ENCODE measurements at regions not wholly inside any gene's neighbourhood (a gene's known extent, or its start where the extent isn't known, plus 50 kb on each side); places are given as distances from the start of the nearest gene placed in this dataset.
A peak's percentile ranks its signal among the peaks of the same experiment; 100 is the strongest.
"Not testable (repeated sequence)": the region's sequence is repeated elsewhere in the genome, so short reads cannot be mapped to it uniquely, and the experiment has no call there.

DNA sequence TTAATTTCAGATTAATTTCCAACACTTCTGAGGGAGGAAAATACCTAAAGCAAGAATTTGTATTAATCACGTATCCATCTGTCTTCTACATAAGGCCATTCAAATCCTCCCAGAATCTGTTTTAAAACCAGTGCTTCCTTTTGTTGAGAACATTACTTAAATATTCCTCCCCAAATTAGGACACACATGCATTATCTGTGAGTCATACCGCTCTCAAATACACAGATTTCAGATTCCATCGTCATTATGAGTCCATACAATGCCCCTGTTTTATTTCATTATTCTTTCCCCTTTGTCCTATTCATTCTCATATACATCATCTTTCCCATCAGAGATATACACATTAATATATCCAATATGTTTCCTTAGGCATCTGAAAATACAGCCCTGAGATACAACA, 57.3 kb upstream of the PRSS12 start:
- DNase-seq: no peak

DNA sequence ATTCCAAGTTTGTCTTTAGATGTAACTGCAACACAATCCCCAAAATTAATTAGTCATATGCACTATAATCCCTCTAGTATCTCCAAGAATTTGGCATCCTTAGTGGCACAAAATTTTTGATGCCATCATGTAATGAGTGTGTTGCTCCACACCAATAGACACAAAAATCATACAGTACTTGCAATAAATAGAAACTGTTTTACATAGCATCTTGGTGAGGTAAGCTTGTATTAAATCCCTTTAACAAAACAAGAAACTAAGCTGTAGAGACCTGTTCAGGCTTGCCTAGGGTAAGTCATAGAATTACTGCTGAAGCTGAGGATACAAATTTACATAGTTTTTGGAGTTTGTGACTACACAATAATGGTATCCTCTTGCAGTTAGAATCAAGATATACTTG, 64.5 kb upstream of the PRSS12 start:
- no peak for DNase-seq

DNA sequence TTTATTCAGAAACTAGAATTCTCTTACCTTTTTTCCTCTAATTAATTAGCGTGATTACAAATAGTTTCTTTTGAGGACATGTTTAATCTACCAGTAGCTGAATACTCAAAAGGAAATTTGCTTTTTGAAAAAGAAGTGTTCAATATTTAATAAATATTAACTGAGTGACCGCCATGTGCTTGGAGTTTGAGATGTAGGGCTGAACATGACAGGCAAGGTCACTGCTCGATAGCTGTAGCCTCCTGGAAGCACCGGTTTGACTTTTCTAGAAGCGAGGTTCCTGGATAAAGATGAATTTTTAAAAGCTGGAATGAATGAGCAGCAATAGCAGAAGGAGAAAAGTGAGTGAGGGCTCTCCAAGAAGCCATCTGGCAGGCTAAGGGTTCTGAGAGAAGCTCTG, 65.0 kb upstream of the PRSS12 start:
- not testable (repeated sequence) for DNase-seq

DNA sequence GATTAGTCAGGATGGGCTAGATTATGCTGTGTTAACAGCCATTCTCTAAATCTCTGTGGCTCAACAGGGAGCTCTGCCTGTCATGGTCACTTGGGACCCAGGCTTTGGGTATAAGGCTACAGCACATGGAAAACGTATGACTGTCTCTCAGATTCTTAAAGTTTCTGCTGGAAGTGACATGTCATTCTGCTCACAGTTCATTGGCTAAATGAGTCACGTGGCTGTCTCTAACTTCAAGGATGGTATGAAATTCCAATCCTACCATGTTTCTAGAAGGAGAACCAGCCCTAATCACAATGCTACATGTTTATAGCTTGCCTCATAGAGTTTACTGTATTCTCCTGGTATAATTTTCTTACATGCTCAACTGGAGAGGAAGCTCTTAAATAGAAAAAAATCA, 65.6 kb upstream of the PRSS12 start:
- DNase-seq: not testable (repeated sequence)

DNA sequence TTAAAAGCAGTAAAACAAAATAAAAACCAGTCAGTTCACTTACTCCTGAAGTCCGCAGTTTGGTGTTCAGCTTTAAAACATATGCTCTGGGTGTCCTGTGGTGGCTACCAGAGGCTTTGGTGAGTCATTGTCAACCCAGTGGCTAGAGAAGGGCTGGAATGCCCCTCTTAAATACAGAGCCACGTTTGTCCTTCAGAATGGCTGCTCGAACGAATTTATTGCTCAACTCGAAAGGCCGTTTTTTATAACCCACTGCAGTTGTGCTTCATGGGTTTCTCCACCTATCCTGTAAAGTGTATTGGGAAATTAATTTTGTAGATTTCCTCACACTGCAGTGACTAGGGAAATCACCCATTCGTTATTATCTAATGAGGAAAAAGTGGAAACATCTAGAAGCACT, 66.8 kb upstream of the PRSS12 start:
- not testable (repeated sequence) for DNase-seq

DNA sequence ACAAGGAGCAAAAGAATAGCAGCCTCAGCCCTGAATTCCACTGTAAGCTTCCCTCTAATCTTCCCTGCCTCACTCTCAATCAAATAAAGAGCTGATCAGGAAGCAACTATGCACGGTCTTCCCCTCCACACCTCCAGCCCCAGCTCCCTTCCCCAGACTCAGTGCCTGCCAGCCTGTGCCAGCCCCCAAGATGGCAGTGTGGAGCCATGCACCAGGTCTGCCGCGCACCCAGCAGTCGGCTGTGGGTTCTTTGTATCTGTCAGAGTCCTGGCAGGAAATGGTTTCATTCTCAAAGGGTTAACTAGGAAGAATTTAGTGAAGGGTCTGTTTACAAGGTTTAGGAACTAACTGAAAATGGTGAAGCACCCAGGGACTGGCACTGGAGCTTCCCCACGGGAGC, 71.3 kb upstream of the PRSS12 start:
- not testable (repeated sequence) for DNase-seq

DNA sequence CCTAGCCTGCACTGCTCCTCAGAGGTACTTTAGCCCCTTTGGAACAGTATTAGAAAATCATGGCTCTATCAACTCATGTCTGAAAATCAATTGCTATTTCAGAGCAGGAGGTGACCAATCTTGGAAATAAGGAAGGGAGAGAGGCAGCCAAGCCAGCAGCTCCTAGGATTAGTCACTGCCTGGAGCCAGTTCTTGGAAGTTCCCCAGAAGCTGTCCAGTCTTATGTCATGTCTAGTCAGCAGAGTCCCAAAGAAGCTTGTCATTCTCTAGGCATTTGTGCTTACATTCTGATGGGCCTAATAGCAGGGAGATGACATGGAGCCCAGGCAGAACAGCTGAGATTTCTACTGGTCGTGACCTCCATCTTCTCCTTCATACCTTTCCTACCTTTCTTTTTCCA, 76.1 kb upstream of the PRSS12 start:
- DNase-seq: not testable (repeated sequence)

DNA sequence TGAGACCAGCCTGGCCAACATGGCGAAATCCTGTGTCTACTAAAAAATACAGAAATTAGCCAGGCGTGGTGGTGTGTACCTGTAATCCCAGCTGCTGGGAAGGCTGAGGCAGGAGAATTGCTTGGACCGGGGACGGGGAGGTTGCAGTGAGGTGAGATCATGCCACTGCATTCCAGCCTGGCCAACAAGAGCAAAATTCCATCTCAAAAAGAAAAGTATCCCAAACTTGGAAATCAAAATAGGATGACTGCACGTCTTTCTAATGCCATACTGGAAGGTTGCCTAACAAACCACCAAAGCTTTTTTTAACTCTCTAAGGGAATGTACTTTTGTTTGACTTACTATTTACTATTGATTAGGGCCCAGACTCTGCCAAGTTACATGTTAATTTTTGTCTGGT, 79.6 kb upstream of the PRSS12 start:
- DNase-seq: not testable (repeated sequence)

DNA sequence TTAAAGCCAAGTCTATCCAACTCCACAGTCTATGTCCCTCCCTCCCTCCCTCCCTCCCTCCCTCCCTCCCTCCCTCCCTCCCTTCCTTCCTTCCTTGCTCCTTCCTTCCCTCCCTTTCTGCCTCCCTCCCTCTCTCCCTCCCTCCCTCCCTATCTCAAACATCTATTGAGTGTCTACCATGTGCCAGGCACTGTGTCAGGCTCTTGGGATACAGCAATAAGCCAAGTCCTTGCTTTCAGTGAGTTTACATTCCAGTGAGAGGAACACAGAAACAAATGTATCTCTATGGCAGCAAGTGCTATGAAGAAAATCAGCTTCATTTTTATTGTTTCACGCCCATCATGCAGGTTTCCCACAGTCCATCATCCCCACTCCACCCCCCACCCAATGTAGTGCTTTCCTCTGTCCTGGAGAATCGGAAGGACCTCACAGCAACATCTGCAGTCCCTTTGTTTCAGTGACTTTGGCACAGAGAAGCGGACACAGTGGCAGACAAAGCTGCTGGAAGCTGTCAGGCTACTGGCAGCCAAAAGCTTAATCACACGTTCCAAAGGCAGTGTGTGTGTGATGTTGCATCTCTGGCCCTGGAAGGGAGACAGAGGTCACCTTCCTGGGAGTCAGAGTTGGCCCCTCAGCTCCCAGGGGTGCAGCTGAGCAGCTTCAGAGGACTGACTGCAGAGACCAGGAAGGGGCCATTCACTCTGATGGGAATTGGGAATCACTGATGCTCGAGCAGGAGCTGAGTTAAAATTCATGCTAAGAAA, 81.0 kb upstream of the PRSS12 start:
- DNase-seq: not testable (repeated sequence)

DNA sequence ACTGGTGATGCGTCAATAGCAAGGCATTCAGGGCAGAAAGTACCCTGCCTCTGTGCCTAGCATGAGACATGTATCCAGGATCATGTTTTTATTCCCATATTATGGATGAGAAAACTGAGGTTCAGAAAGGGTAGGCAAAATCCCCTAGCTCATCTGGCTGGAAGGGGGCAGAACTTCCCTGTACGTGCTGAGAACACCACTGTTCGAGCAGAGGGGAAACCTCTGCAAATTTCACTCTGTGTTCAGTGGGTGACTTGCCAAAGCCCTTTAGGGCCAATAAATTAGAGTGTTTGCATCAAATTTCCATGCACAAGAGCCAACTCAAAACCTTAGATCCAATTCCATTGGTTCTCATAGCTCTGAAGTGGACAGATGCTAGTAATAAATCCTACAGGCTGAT, 82.6 kb upstream of the PRSS12 start:
- not testable (repeated sequence) for DNase-seq

DNA sequence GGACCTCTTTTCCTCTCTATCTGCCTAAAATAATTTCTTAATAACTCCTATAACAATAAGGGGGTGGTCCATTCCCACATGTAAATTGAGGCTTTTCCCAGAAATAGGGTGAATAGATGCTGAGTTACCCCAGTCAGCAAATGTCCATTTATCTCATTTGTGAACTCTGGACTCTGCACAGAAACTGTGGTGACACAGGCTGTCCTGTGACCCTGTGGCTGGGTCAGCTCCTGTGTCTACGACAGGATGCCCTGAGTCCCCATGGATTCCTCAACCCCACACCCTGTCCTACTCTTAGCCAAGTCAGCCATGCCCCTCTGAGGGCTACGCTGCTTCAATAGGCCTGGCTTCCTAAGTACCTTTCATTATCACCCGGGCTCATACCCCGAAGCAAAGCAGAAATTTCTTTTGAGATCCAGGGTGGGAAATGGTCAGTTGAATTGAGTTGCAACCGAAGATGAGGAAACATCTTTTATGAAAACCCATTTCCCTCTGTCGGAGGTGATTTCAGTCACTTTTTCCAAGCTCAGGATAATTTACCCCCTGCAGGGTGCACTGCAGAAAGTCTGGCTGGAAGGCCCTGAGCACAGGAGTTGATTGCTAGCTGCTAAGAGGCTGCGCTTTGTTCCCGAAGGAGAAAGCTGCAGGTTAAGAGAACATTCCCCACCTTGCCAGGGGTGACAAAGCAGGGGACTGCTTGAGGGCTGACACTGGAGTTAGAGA, 89.5 kb upstream of the PRSS12 start:
- DNase-seq: not testable (repeated sequence)

DNA sequence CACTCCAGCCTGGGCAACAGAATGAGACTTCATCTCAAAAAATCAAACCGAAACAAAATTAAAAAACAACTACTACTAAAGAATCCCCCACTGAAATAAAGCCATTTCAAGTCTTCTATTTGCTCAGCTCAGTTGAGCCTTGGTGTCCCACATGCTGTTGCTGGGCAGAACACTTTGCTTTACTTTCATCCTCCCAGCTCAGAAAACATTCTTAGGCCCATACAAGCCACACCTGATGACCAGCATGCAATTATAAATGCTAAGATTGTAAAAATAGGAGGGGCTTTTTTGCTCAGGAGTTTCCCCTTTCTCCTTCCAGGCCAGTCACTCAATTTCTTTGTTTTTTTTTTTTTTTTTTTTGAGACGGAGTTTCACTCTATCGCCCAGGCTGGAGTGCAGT, 94.6 kb upstream of the PRSS12 start:
- DNase-seq: not testable (repeated sequence)

DNA sequence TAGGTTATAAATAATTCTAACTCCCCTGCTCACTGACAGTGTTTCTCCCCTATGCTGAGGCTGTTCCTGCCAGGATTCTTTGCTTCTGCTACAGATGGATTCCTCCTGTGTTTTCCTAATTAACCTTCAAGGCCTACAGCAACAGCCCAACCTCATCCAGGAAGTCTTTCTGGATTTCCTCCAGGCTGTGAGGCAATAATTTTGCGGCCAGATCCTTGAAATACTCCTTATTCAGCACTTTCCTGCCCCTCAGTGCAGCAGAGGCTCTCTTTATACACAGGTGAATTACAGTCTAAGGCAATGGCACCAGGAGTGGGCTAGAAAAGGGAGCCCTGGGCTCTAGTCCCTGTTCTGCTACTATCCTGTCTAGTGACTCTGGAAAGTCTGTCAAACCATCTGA, 102.1 kb upstream of the PRSS12 start:
- DNase-seq: not testable (repeated sequence)

DNA sequence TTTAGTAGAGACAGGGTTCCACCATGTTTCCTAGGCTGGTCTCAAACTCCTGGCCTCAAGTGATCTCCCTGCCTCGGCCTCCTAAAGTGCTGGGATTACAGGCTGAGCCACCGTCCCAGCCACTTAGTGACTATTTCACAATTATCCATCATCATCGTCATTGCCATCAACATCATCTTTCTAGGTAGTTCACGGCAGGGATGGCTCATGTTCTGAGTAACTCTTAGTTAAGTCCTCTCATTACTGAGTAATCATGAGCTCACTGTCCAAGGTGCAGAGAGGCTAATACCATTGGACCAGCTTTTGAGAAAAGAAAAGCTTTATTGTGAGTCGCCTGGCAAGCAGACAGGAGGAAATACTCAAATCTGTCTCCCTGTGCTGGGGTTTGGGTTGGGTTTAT, 108.6 kb upstream of the PRSS12 start:
- DNase-seq: not testable (repeated sequence)

DNA sequence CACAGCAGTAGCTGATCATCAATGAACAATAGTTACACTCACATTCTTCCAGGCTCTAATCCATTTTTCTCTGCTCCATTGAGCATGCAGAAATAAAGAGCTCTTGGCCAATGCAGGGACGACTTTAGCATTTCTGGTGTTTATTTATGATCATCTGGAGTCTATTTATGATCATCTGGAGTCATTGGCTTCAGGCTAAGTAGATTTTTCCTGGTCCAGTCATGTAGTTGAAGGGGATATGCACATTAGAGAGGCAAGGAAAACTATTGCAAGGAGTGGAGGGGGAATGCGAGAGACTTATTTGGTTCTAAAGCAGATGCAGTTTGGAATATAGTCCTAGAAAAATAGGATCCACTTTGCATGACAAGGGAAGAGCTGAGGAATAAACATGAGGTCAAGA, 113.0 kb upstream of the PRSS12 start:
- peak; percentile 39 for DNase-seq

DNA sequence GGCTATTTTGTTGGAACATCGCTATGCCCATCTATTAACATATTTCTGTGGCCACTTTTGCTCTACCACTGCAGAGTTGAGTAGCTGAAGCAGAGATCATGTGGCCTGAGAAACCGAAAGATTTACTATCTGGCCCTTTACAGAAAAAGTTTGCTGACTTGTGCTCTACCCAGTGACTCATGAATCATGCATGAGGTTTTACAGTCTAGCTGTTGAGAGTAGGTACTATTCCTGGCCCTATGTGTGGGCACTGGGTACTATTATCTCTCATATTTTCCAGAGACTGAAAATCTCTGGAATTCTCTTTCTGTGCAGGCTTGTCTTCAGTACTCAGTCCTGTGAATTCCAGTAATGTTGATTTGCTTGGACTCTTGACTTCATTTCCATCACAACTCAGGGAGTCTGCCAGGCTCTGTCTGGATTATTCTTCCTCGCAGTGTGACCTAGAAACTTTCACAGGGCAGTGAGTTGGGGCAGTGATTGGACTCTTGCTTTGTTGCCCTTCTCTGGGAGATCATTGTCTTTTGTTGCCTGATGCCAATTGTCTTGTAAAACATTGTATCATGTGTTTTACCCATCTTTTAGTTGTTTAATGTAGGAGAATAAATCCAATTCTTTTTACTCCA, 121.3 kb upstream of the PRSS12 start:
- not testable (repeated sequence) for DNase-seq

DNA sequence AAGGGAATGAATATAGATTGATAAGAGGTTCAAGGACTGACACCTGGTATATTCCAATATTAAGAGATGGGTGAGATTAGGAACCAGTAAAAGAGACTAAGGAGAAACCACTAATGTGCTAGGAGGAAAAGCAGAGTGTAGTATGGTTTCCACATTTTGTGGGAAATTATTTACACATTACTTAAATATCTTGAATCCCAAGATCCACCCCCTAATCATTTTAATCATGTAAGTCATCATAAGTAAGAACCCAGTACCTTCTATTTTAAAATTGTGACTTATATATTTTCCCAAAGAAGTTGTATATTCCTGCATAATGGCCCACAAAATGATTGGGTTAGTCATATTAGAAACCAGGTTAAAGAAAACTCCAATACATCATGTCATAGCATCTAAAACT, 122.0 kb upstream of the PRSS12 start:
- not testable (repeated sequence) for DNase-seq

DNA sequence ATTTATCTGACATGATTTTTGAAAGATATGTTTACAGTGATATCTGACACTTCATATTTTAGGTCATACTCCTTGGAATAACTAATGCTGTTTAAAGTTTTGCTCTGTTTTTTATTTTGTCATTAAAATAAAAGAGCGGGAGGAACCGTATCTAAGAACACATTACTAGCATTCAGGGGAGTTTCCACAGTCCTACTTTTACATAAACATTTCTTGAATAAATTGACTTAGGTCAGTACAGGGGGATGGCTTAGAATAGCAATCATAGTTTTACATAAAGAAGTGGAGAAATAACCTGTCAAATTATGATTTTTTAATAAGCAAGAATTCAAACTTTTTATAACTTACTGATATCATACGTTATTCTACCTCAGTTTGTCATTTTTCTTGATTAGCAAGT, 123.1 kb upstream of the PRSS12 start:
- not testable (repeated sequence) for DNase-seq

DNA sequence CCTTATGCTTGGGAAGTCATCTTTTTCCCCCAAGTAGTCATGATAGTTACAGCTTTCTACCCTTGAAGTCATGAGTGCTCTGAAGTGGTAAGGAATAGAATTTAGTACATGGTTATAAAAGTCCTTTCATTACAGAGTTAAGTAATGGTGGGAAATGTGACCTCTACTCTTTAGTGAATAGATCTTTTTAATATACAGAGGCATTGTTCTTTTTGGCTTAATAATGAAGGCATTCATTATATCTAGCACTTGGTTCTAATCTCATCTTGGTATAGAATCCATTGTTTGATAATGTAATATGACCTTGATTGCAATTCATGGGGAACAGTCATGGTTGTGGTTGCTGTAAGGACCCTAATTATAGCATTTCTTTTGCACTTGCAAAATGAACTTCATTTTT, 125.0 kb upstream of the PRSS12 start:
- DNase-seq: not testable (repeated sequence)

DNA sequence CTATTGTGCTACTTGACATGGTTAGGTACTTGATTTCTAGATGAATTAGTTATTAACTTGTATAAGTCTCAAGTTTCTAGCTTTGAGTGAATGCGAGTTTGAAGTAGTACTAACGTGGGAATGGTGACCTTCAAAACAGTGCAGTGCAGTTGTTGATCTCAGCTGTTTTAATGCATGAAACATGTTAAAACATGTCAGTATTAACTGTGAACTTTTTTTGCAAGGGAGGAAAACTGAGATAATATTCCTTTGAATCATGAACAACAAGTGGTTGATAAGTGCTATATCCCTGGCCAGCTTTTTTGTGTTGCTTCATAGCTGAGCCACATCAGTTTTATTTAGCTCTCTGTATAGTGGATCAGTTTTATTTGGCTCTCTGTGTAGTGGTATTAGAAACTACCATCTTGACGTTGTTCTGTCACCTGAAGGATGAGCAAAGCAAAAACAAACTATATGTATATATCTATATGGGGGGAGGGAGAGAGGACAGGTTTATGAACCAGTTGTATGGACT, 133.1 kb upstream of the PRSS12 start:
- DNase-seq: not testable (repeated sequence)

DNA sequence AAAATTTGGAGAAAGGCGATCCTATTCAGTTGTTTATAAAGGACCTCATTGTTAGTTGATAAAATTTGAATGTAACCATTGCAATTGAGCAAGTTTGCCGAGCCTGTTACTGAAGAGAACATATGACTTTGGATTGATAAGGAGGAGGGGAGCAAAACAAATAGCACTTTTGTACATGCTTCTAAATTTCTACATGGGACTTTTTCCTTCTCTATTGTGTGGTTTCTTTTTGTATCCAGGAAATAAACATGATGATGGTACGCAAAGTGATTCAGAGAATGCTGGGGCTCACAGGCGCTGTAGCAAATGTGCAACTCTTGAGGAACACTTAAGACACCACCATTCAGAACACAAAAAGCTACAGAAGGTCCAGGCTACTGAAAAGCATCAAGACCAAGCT, 140.2 kb upstream of the PRSS12 start:
- DNase-seq: not testable (repeated sequence)

DNA sequence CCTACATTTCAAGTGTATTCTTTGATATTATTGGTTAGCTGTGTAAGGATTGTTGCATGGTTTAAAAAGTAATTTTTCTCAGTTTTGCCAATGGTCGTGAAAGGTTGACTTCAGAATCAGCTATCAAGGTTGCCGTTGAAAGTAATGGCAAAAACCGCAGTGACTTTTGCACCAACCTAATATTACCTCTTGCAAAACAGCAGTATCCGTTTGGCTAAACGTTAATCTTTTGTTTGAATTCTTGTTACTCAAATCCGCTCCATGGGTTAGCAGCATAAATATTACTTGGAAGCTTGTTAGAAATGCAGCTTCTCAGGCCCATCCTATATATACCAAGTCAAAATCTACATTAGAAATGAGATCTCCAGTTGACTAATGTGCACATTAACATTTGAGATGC, 141.6 kb upstream of the PRSS12 start:
- not testable (repeated sequence) for DNase-seq

DNA sequence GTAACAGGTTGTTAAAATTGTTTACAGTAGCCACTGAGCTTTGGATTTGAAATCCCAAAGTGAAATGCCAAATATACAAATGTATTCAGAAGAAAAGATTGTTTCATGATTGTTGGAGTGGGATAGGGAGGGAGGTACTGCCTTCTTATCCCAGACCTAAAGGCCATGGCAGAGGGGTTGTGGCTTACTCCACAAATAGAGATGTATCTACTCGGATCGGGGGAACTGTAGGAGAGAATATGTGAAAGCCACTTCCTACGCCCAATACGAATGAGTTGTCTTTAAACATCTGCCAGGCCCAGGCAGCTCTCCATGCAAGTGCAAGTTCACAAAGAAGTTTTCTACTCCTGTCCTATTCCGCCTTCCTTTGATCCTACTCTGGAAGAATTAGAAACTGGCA, 150.2 kb upstream of the PRSS12 start:
- not testable (repeated sequence) for DNase-seq

All from skin of body (tissue), 1 donor.